SK-N-SH (cell line): ENCODE measurements at regions not wholly inside any gene's neighbourhood (a gene's known extent, or its start where the extent isn't known, plus 50 kb on each side); places are given as distances from the start of the nearest gene placed in this dataset.

Experiments
- EP300 ChIP-seq, 2 experiments: IDR thresholded peaks; 2 replicates each; pipeline versions ENCODE4 v1.4.0 to v1.6.1; 2012; ENCODE audit warnings: borderline replicate concordance in 1 of 2, low read depth in 1 of 2, low read length in 1 of 2
- FOXJ3 ChIP-seq: sonication (generic); formaldehyde crosslinking; IDR thresholded peaks from 2 replicates; pipeline ENCODE4 v1.5.1; 2020; ENCODE audit warnings: mild to moderate bottlenecking, missing genetic modification reagents
- NFIC ChIP-seq: IDR thresholded peaks from 2 replicates; pipeline ENCODE4 v1.4.0; 2012; ENCODE audit warnings: borderline replicate concordance
- POLR2AphosphoS5 ChIP-seq: IDR thresholded peaks from 2 replicates; pipeline ENCODE4 v1.6.1; 2012; ENCODE audit warnings: low read depth, low read length
- RFX5 ChIP-seq: IDR thresholded peaks from 2 replicates; pipeline ENCODE4 v1.6.1; 2012; ENCODE audit warnings: mild to moderate bottlenecking, improper control_type of control experiment, low read length
- TCF12 ChIP-seq: IDR thresholded peaks from 2 replicates; pipeline ENCODE4 v1.4.0; 2012
- YY1 ChIP-seq: IDR thresholded peaks from 2 replicates; pipeline ENCODE4 v1.4.0; 2012; ENCODE audit warnings: low read depth, mild to moderate bottlenecking
- TF ChIP-seq, protein P1 (sequence below): fragments of 200-600 bp; sonication (generic); IDR thresholded peaks from 2 replicates; pipeline ENCODE4 v1.6.1; 2017; ENCODE audit warnings: antibody characterized with exemption, mild to moderate bottlenecking, moderate library complexity
- TF ChIP-seq, protein P2 (sequence below): IDR thresholded peaks from 2 replicates; pipeline ENCODE4 v1.6.1; 2012; ENCODE audit warnings: mild to moderate bottlenecking, low read depth, low read length, moderate library complexity
- TF ChIP-seq, protein P3 (sequence below): IDR thresholded peaks from 2 replicates; pipeline ENCODE4 v1.4.0; 2012; ENCODE audit warnings: low read depth
- TF ChIP-seq, protein P4 (sequence below): fragments of 150-350 bp; IDR thresholded peaks from 2 replicates; pipeline ENCODE4 v1.6.1; 2016; ENCODE audit warnings: mild to moderate bottlenecking, low read depth, low read length

DNA sequence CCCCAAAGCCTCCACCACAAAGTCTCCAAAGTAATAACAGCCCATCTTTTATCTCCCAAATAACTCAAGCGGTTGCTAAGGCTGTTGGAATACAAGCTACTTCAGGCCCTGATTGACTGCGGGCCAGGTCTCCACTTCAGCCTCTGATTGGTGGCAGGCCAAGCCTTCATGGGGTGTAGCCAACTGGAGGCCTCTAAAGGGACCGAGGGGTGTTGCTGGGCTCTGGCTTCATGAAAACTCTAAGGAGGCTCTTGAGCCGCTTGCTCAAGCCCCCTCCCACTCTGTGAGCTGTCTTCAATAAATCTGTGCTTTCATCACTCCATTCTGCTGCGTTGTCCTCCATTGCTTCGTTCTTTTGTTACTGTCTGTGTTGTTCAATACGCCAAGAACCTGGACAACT lies 487.2 kb downstream of the XYLT1 start:
- TF ChIP-seq POLR2AphosphoS5 (no peak), EP300 (IDR thresholded peaks at IDR 0.05; ENCODE audit: borderline replicate concordance in 1 of 2, low read depth in 1 of 2, low read length in 1 of 2) (no peak), TCF12 (no peak), NFIC (no peak), YY1 (no peak), RFX5 (no peak), FOXJ3 (no peak)
- TF ChIP-seq, protein P1, sequence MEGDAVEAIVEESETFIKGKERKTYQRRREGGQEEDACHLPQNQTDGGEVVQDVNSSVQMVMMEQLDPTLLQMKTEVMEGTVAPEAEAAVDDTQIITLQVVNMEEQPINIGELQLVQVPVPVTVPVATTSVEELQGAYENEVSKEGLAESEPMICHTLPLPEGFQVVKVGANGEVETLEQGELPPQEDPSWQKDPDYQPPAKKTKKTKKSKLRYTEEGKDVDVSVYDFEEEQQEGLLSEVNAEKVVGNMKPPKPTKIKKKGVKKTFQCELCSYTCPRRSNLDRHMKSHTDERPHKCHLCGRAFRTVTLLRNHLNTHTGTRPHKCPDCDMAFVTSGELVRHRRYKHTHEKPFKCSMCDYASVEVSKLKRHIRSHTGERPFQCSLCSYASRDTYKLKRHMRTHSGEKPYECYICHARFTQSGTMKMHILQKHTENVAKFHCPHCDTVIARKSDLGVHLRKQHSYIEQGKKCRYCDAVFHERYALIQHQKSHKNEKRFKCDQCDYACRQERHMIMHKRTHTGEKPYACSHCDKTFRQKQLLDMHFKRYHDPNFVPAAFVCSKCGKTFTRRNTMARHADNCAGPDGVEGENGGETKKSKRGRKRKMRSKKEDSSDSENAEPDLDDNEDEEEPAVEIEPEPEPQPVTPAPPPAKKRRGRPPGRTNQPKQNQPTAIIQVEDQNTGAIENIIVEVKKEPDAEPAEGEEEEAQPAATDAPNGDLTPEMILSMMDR = no peak
- TF ChIP-seq, protein P2, sequence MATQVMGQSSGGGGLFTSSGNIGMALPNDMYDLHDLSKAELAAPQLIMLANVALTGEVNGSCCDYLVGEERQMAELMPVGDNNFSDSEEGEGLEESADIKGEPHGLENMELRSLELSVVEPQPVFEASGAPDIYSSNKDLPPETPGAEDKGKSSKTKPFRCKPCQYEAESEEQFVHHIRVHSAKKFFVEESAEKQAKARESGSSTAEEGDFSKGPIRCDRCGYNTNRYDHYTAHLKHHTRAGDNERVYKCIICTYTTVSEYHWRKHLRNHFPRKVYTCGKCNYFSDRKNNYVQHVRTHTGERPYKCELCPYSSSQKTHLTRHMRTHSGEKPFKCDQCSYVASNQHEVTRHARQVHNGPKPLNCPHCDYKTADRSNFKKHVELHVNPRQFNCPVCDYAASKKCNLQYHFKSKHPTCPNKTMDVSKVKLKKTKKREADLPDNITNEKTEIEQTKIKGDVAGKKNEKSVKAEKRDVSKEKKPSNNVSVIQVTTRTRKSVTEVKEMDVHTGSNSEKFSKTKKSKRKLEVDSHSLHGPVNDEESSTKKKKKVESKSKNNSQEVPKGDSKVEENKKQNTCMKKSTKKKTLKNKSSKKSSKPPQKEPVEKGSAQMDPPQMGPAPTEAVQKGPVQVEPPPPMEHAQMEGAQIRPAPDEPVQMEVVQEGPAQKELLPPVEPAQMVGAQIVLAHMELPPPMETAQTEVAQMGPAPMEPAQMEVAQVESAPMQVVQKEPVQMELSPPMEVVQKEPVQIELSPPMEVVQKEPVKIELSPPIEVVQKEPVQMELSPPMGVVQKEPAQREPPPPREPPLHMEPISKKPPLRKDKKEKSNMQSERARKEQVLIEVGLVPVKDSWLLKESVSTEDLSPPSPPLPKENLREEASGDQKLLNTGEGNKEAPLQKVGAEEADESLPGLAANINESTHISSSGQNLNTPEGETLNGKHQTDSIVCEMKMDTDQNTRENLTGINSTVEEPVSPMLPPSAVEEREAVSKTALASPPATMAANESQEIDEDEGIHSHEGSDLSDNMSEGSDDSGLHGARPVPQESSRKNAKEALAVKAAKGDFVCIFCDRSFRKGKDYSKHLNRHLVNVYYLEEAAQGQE = no peak
- TF ChIP-seq, protein P3, sequence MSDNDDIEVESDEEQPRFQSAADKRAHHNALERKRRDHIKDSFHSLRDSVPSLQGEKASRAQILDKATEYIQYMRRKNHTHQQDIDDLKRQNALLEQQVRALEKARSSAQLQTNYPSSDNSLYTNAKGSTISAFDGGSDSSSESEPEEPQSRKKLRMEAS = no peak
- TF ChIP-seq, protein P4, sequence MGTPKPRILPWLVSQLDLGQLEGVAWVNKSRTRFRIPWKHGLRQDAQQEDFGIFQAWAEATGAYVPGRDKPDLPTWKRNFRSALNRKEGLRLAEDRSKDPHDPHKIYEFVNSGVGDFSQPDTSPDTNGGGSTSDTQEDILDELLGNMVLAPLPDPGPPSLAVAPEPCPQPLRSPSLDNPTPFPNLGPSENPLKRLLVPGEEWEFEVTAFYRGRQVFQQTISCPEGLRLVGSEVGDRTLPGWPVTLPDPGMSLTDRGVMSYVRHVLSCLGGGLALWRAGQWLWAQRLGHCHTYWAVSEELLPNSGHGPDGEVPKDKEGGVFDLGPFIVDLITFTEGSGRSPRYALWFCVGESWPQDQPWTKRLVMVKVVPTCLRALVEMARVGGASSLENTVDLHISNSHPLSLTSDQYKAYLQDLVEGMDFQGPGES = no peak
